ENCODE measurements at regions not wholly inside any gene's neighbourhood (a gene's known extent, or its start where the extent isn't known, plus 50 kb on each side); places are given as distances from the start of the nearest gene placed in this dataset.

DNA sequence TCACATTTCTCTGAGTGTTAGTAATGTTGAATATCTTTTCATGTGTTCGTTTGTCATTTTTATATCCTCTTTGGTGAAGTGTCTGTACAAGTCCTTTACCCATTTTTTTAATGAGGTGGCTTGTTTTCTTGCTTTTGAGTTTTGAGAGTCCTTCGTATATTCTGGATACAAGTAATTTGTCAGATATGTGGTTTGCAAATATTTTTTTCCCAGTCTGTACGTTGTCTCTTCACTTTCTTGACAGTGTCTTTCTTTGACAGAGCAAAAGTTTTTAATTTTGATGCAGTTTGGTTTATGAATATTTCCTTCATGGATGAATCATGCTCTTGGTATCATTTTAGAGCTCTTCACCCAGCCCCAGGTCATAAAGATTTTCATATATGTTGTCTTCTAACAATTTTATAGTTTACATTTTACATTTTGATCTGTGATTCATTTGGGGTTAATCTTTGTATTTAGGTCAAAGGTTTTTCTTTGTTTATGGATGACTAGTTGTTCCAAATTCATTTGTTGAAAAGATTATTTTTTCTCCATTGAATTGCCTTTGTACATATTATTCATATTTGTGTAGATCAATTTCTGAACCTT is 152.5 kb downstream of the MRPL14 start:
- TF ChIP-seq, protein P1, sequence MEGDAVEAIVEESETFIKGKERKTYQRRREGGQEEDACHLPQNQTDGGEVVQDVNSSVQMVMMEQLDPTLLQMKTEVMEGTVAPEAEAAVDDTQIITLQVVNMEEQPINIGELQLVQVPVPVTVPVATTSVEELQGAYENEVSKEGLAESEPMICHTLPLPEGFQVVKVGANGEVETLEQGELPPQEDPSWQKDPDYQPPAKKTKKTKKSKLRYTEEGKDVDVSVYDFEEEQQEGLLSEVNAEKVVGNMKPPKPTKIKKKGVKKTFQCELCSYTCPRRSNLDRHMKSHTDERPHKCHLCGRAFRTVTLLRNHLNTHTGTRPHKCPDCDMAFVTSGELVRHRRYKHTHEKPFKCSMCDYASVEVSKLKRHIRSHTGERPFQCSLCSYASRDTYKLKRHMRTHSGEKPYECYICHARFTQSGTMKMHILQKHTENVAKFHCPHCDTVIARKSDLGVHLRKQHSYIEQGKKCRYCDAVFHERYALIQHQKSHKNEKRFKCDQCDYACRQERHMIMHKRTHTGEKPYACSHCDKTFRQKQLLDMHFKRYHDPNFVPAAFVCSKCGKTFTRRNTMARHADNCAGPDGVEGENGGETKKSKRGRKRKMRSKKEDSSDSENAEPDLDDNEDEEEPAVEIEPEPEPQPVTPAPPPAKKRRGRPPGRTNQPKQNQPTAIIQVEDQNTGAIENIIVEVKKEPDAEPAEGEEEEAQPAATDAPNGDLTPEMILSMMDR (IDR thresholded peaks at IDR 0.05; ENCODE audit: poor library complexity): no peak
- TF ChIP-seq EZH2phosphoT487 (IDR thresholded peaks at IDR 0.05; ENCODE audit: low read depth, severe bottlenecking, unreplicated experiment) (no peak), EZH2 (IDR thresholded peaks at IDR 0.05; ENCODE audit: borderline replicate concordance) (no peak)

Data from hepatocyte (in vitro differentiated cells).